ENCODE measurements at regions not wholly inside any gene's neighbourhood (a gene's known extent, or its start where the extent isn't known, plus 50 kb on each side); places are given as distances from the start of the nearest gene placed in this dataset.

DNA sequence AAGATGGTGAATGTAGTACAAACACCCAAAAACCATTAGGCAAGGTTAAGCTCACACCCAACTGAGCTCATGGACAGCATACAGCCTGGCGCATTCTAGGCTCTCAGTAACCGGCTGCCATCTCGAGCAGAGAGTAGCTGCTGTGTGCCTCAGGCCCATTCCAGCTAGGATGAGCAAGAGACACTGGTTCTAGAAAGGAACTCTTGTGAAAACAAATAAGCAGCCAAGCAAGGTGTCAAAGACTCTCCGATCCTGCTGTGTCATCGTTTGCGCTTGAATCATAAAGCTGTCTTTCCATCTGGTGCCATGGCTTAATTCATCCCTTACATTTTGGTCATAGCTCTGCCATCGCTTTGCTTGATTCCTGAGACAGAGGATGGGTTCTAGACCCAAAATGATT, 135.4 kb upstream of the MSX2 start:
- intact Hi-C loops (cut with DNase I): no loop called here
- Histone ChIP-seq H3K4me3 (no peak overlapping the region), H3K27me3 (ENCODE audit: insufficient read depth in 3 of 3, low read length in 2 of 3) (peaks cover 0 to 13% (median 2%) of the 10 kb centered on the region in 3 donors), H3K36me3 (ENCODE audit: insufficient read depth in 1 of 2, low read depth in 1 of 2) (no peaks in the 10 kb centered on the region), H3K4me1 (no peaks in the 10 kb centered on the region), H3K27ac (no peak overlapping the region), H3K9me3 (no peaks in the 10 kb centered on the region)
- DNase-seq: no peak
- TF ChIP-seq CTCF (IDR thresholded peaks at IDR 0.05): no peak
- ATAC-seq: no peak
- WGBS, 3 donors: 72 to 85% (median 82%) methylated on average over 7 of the region's 7 CpGs

DNA sequence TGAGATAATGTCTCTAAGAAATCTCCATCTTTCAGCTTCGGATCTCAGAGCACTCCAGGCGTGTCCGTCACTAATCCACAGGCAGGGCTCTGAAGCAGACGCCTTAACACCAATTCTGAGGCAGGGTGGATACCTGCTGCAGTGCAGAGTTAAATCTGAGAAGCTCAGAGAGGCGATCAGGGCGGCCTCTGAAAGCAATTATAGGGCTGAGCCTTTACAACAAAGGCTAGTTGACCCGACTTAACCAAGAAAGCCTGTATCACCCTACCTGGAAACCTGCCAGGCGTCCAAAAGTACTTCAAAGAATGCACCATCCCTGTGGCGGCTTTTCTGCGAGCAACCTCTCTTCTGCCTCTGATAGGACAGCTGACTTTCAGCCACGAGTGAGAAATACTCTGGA, 134.8 kb upstream of the MSX2 start:
- Histone ChIP-seq H3K36me3 (ENCODE audit: insufficient read depth in 1 of 2, low read depth in 1 of 2) (no peaks in the 10 kb centered on the region), H3K27ac (no peak overlapping the region), H3K27me3 (ENCODE audit: insufficient read depth in 3 of 3, low read length in 2 of 3) (peaks cover 0 to 13% (median 0%) of the 10 kb centered on the region in 3 donors), H3K4me1 (no peaks in the 10 kb centered on the region), H3K4me3 (no peak overlapping the region), H3K9me3 (no peaks in the 10 kb centered on the region)
- ATAC-seq: no peak
- intact Hi-C loops (cut with DNase I): no loop called here
- DNase-seq: no peak
- no peak for TF ChIP-seq CTCF (IDR thresholded peaks at IDR 0.05)
- WGBS, 3 donors: 22 to 25% (median 23%) methylated on average over 11 of the region's 11 CpGs

GRCh38 chr5:174590820-174591219, 133.6 kb upstream of the MSX2 start:
- H3K9me3 ChIP-seq: no peaks in the 10 kb centered on the region
- ATAC-seq (no peak), DNase-seq (no peak)
- peaks cover 0 to 8% (median 0%) of the 10 kb centered on the region in 3 donors for H3K27me3 ChIP-seq (ENCODE audit: insufficient read depth in 3 of 3, low read length in 2 of 3)
- intact Hi-C loops (cut with DNase I): no loop called here
- no peaks in the 10 kb centered on the region for H3K4me1 ChIP-seq
- H3K36me3 ChIP-seq (ENCODE audit: insufficient read depth in 1 of 2, low read depth in 1 of 2): no peaks in the 10 kb centered on the region
- WGBS, 3 donors: 81 to 93% (median 86%) methylated on average over 3 of the region's 3 CpGs
- no peak overlapping the region for H3K4me3 ChIP-seq
- no peak overlapping the region for H3K27ac ChIP-seq
- TF ChIP-seq CTCF (IDR thresholded peaks at IDR 0.05): no peak

DNA sequence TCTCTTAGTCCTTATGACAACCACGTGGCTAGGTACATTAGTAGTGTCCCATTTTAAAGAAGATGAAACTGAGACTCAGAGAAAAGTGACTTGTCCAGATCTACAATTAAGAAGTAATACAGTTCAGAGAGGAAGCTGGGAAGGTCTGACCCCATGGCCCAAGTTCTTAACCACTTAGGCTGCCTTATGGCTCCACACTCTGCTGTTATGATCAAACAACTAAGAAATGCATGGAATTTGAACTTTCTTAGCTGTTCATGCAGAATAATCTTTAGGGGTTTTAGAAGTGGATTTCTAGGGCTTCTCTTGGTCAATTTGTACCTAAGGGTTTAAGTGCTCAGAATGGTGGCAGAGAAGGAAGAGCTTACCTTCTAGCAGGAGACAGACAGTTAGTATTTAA, 128.0 kb upstream of the MSX2 start:
- Histone ChIP-seq H3K9me3 (no peaks in the 10 kb centered on the region), H3K27me3 (ENCODE audit: insufficient read depth in 3 of 3, low read length in 2 of 3) (peaks cover 0 to 5% (median 0%) of the 10 kb centered on the region in 3 donors), H3K36me3 (ENCODE audit: insufficient read depth in 1 of 2, low read depth in 1 of 2) (no peaks in the 10 kb centered on the region), H3K4me3 (no peak overlapping the region), H3K27ac (no peak overlapping the region), H3K4me1 (no peaks in the 10 kb centered on the region)
- DNase-seq (no peak), ATAC-seq (no peak)
- no peak for TF ChIP-seq CTCF (IDR thresholded peaks at IDR 0.05)
- intact Hi-C loops (cut with DNase I): no loop called here
- WGBS, 3 donors: 70 to 86% (median 78%) methylated on average over 1 of the region's 1 CpG

- WGBS, 3 donors: 23 to 28% (median 25%) methylated on average over 6 of the region's 6 CpGs
- intact Hi-C loops (cut with DNase I): no loop called here
- no peak for TF ChIP-seq CTCF (IDR thresholded peaks at IDR 0.05)
- ATAC-seq: no peak
- Histone ChIP-seq H3K4me1 (no peaks in the 10 kb centered on the region), H3K4me3 (no peak overlapping the region), H3K36me3 (ENCODE audit: insufficient read depth in 1 of 2, low read depth in 1 of 2) (no peaks in the 10 kb centered on the region), H3K27me3 (ENCODE audit: insufficient read depth in 3 of 3, low read length in 2 of 3) (peaks cover 0 to 5% (median 0%) of the 10 kb centered on the region in 3 donors), H3K27ac (no peak overlapping the region), H3K9me3 (no peaks in the 10 kb centered on the region)
- no peak for DNase-seq
These were observed 124.4 kb upstream of the MSX2 start for GRCh38 chr5:174599992-174600391.

Data from psoas muscle (tissue), 7 donors.